IMR-90 (cell line): ENCODE measurements at regions not wholly inside any gene's neighbourhood (a gene's known extent, or its start where the extent isn't known, plus 50 kb on each side); places are given as distances from the start of the nearest gene placed in this dataset.

ENCODE experiments used
- ATAC-seq: fragments of 200-7000 bp; cut with Tn5 transposase; 2 replicates; pipeline ENCODE4 v1.9.1; 2020; ENCODE audit warnings: low read depth, mild to moderate bottlenecking, moderate library complexity
- BruUV-seq: library from RNA; stranded (reverse); fragments of 400-500 nt; replicated peaks from 2 replicates; lab custom pipeline; 2021; lab: Mats Ljungman, UMichigan
- CTCF ChIA-PET: fragments of 300-600 bp; formaldehyde crosslinking; extraction: SDS; loops from one replicate; lab custom pipeline; 2021; ENCODE audit warnings: antibody characterized with exemption; lab: Yijun Ruan, JAX
- POLR2A ChIA-PET: fragments of 300-600 bp; sonication (Branson Sonifier 250); formaldehyde crosslinking; loops from one replicate; lab custom pipeline; 2022; ENCODE audit warnings: antibody characterized with exemption; ENCODE audit not compliant: unreplicated experiment; lab: Charles Lee
- DNase-seq: peaks from one replicate; pipeline ENCODE4 v3.0.0; 2013
- H2AFZ ChIP-seq: replicated peaks from 2 replicates; pipeline ENCODE3; 2013; ENCODE audit warnings: low read length, mild to moderate bottlenecking; ENCODE audit not compliant: poor library complexity
- H2AK5ac ChIP-seq: 2 replicates; pipeline ENCODE4 v1.6.1; 2013; ENCODE audit warnings: low read depth, low read length, inconsistent platforms
- H2AK9ac ChIP-seq: replicated peaks from 2 replicates; pipeline ENCODE3; 2013; ENCODE audit warnings: mild to moderate bottlenecking, low read depth, low read length, moderate library complexity; ENCODE audit not compliant: poor library complexity
- H2BK120ac ChIP-seq: 2 replicates; pipeline ENCODE4 v1.6.1; 2013; ENCODE audit warnings: low read depth, low read length, inconsistent platforms
- H2BK15ac ChIP-seq: 3 replicates; pipeline ENCODE4 v1.6.1; 2013; ENCODE audit warnings: low read depth, low read length, inconsistent platforms
- H2BK20ac ChIP-seq: 2 replicates; pipeline ENCODE4 v1.6.1; 2013; ENCODE audit warnings: low read depth, mild to moderate bottlenecking, inconsistent platforms, low read length, moderate library complexity
- H2BK5ac ChIP-seq: 2 replicates; pipeline ENCODE4 v1.6.1; 2013; ENCODE audit warnings: mild to moderate bottlenecking, low read depth, low read length, inconsistent platforms; ENCODE audit not compliant: poor library complexity, severe bottlenecking
- H3K14ac ChIP-seq: replicated peaks from 2 replicates; pipeline ENCODE4 v1.6.1; 2013; ENCODE audit warnings: low read depth, low read length, inconsistent platforms
- H3K18ac ChIP-seq: 2 replicates; pipeline ENCODE4 v1.6.1; 2013; ENCODE audit warnings: low read depth, low read length, control low read depth
- H3K23ac ChIP-seq: 2 replicates; pipeline ENCODE4 v1.6.1; 2013; ENCODE audit warnings: low read depth, low read length, inconsistent platforms
- H3K27ac ChIP-seq: 2 replicates; pipeline ENCODE4 v1.5.1; 2013; ENCODE audit warnings: mild to moderate bottlenecking, control low read depth, low read length; ENCODE audit not compliant: insufficient read depth
- H3K27me3 ChIP-seq: 2 replicates; pipeline ENCODE4 v1.6.1; 2013; ENCODE audit warnings: low read length; ENCODE audit not compliant: control insufficient read depth, insufficient read depth
- H3K36me3 ChIP-seq: 2 replicates; pipeline ENCODE4 v1.6.1; 2013; ENCODE audit warnings: low read length, mixed read lengths; ENCODE audit not compliant: control insufficient read depth, insufficient read depth
- H3K4ac ChIP-seq: 2 replicates; pipeline ENCODE4 v1.6.1; 2013; ENCODE audit warnings: low read depth, low read length, inconsistent platforms
- H3K4me1 ChIP-seq: 2 replicates; pipeline ENCODE4 v1.6.1; 2013; ENCODE audit warnings: low read length, mixed read lengths; ENCODE audit not compliant: control insufficient read depth, insufficient read depth
- H3K4me2 ChIP-seq: 2 replicates; pipeline ENCODE4 v1.6.1; 2013; ENCODE audit warnings: low read depth, mild to moderate bottlenecking, control low read depth, low read length, moderate library complexity
- H3K4me3 ChIP-seq: 2 replicates; pipeline ENCODE4 v1.5.1; 2013; ENCODE audit warnings: low read depth, mild to moderate bottlenecking, control low read depth, low read length, moderate library complexity; ENCODE audit not compliant: insufficient read depth
- H3K56ac ChIP-seq: 2 replicates; pipeline ENCODE4 v1.6.1; 2013; ENCODE audit warnings: low read length, inconsistent platforms; ENCODE audit not compliant: insufficient read depth; ENCODE audit errors: extremely low read depth
- H3K79me1 ChIP-seq, 2 experiments: 2 replicates each; pipeline ENCODE4 v1.6.1; 2013; ENCODE audit warnings: low read length in 2 of 2, inconsistent platforms in 1 of 2, low read depth in 1 of 2
- H3K9ac ChIP-seq: 2 replicates; pipeline ENCODE4 v1.6.1; 2013; ENCODE audit warnings: low read depth, low read length, control low read depth
- H3K9me1 ChIP-seq: 2 replicates; pipeline ENCODE4 v1.6.1; 2013; ENCODE audit warnings: low read length, inconsistent platforms; ENCODE audit not compliant: insufficient read depth
- H3K9me3 ChIP-seq: 2 replicates; pipeline ENCODE4 v1.6.1; 2013; ENCODE audit warnings: low read length; ENCODE audit not compliant: control insufficient read depth, insufficient read depth
- H4K20me1 ChIP-seq: 2 replicates; pipeline ENCODE4 v1.6.1; 2013; ENCODE audit warnings: low read length, inconsistent platforms; ENCODE audit not compliant: insufficient read depth
- H4K5ac ChIP-seq: 2 replicates; pipeline ENCODE4 v1.6.1; 2013; ENCODE audit warnings: mild to moderate bottlenecking, low read depth, low read length, control low read depth
- H4K8ac ChIP-seq, 2 experiments: 2 replicates each; pipeline ENCODE4 v1.6.1; 2013; ENCODE audit warnings: low read depth in 2 of 2, low read length in 2 of 2, control low read depth in 1 of 2, inconsistent platforms in 1 of 2
- H4K91ac ChIP-seq: 2 replicates; pipeline ENCODE4 v1.6.1; 2013; ENCODE audit warnings: low read depth, low read length, inconsistent platforms; ENCODE audit not compliant: insufficient read depth
- BHLHE40 ChIP-seq: fragments of 150-350 bp; IDR thresholded peaks from 2 replicates; pipeline ENCODE4 v1.6.1; 2016; ENCODE audit warnings: mild to moderate bottlenecking, low read depth, low read length
- CEBPB ChIP-seq: IDR thresholded peaks from 2 replicates; pipeline ENCODE4 v1.6.1; 2012; ENCODE audit warnings: low read depth, low read length, improper control_type of control experiment
- CHD1 ChIP-seq: IDR thresholded peaks from 2 replicates; pipeline ENCODE4 v1.6.1; 2012; ENCODE audit warnings: low read depth, low read length, improper control_type of control experiment
- FOS ChIP-seq: fragments of 150-350 bp; IDR thresholded peaks from 2 replicates; pipeline ENCODE4 v1.6.1; 2016; ENCODE audit warnings: low read depth, low read length
- MAFK ChIP-seq: IDR thresholded peaks from 2 replicates; pipeline ENCODE4 v1.6.1; 2012; ENCODE audit warnings: low read depth, low read length, improper control_type of control experiment
- MAZ ChIP-seq: IDR thresholded peaks from 2 replicates; pipeline ENCODE4 v1.6.1; 2012; ENCODE audit warnings: low read depth, mild to moderate bottlenecking, low read length, improper control_type of control experiment, moderate library complexity, borderline replicate concordance
- MXI1 ChIP-seq: IDR thresholded peaks from 2 replicates; pipeline ENCODE4 v1.6.1; 2012; ENCODE audit warnings: low read depth, mild to moderate bottlenecking, low read length, moderate library complexity, borderline replicate concordance
- NFE2L2 ChIP-seq: fragments of 150-350 bp; IDR thresholded peaks from 2 replicates; pipeline ENCODE4 v1.6.1; 2016; ENCODE audit warnings: low read depth, mild to moderate bottlenecking, low read length
- POLR2A ChIP-seq: IDR thresholded peaks from 2 replicates; pipeline ENCODE4 v1.6.1; 2012; ENCODE audit warnings: mild to moderate bottlenecking, low read depth, low read length
- RAD21 ChIP-seq: IDR thresholded peaks from 2 replicates; pipeline ENCODE4 v1.6.1; 2012; ENCODE audit warnings: low read length, improper control_type of control experiment
- RCOR1 ChIP-seq: IDR thresholded peaks from 2 replicates; pipeline ENCODE4 v1.6.1; 2012; ENCODE audit warnings: mild to moderate bottlenecking, low read length, improper control_type of control experiment; ENCODE audit not compliant: insufficient replicate concordance
- RFX5 ChIP-seq: IDR thresholded peaks from 2 replicates; pipeline ENCODE4 v1.8.0; 2012; ENCODE audit warnings: low read depth, mild to moderate bottlenecking, low read length, moderate library complexity
- SMC3 ChIP-seq: fragments of 150-350 bp; IDR thresholded peaks from 2 replicates; pipeline ENCODE4 v1.6.1; 2016; ENCODE audit warnings: low read depth, mild to moderate bottlenecking, antibody characterized with exemption, low read length, moderate library complexity
- WGBS, 2 experiments: methylation state at CpG; one replicate each; pipeline versions ENCODE4 v1.1.5 to v1.1.7; 2013; ENCODE audit warnings: missing lambda C conversion rate in 2 of 2; ENCODE audit not compliant: insufficient read length in 1 of 2; ENCODE audit errors: extremely low coverage in 2 of 2; 5-methylcytosine and 5-hydroxymethylcytosine counted together
- dilution Hi-C: fragments of 300-500 bp; cut with HindIII; formaldehyde crosslinking; loops from one replicate; pipeline ENCODE4 v1.14.3; 2018; ENCODE audit warnings: low sequenced_read_pairs; ENCODE audit not compliant: unreplicated experiment
- in situ Hi-C: fragments of 300-500 bp; cut with MboI; formaldehyde crosslinking; loops from 3 replicates; pipeline ENCODE4 v1.14.3; 2019; ENCODE audit warnings: low sequenced_read_pairs, inconsistent platforms, mixed read lengths
- intact Hi-C: fragments of 100-400 bp; cut with micrococcal nuclease; formaldehyde crosslinking; loops from 2 replicates; pipeline ENCODE4 v1.10.0; 2022
- TF ChIP-seq, protein P1 (sequence below): fragments of 150-350 bp; IDR thresholded peaks from 2 replicates; pipeline ENCODE4 v1.6.1; 2017; ENCODE audit warnings: mild to moderate bottlenecking, antibody characterized with exemption, low read length, low read depth
- TF ChIP-seq, protein P2 (sequence below): fragments of 150-350 bp; IDR thresholded peaks from 2 replicates; pipeline ENCODE4 v1.6.1; 2016; ENCODE audit warnings: low read depth, mild to moderate bottlenecking, low read length, moderate library complexity, borderline replicate concordance
- TF ChIP-seq, protein P3 (sequence below): conservative IDR thresholded peaks from 2 replicates; pipeline ENCODE4 v1.5.1; 2012; ENCODE audit warnings: mild to moderate bottlenecking, low read depth, low read length, improper control_type of control experiment

DNA sequence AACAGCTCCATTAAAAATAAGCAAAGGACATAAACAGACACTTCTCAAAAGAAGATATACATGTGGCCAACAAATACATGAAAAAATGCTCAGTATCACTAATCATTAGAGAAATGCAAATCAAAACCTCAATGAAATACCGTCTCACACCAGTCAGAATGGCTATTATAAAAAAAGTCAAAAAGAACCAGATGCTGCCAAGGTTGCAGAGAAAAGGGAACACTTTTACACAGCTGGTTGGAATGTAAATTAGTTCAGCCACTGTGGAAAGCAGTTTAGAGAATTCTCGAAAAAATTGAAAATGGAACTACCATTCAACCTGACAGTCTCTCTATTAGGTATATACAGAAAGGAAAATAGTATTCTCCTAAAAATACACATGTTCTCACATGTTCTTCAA, 102.4 kb upstream of the FIBIN start:
- intact Hi-C loops (no loop called here), in situ Hi-C loops (no loop called here), dilution Hi-C loops (no loop called here)
- H2BK20ac ChIP-seq = no peak overlapping the region
- no TSS peak for BruUV-seq
- no peak overlapping the region for H3K23ac ChIP-seq
- no peak overlapping the region for H3K14ac ChIP-seq
- no peak overlapping the region for H3K27ac ChIP-seq
- no peak overlapping the region for H3K56ac ChIP-seq
- no peak overlapping the region for H3K4me3 ChIP-seq
- H2BK120ac ChIP-seq = no peak overlapping the region
- WGBS, 2 experiments = no CpG with 5 or more reads among the region's 2 CpGs
- H2AFZ ChIP-seq = no peak overlapping the region
- no peaks in the 10 kb centered on the region for H3K4me1 ChIP-seq
- no peak overlapping the region for H3K4me2 ChIP-seq
- H4K8ac ChIP-seq = no peak overlapping the region
- no peak overlapping the region for H2BK5ac ChIP-seq
- no peak for ATAC-seq
- TF ChIP-seq FOS (no peak), RCOR1 (no peak), MAFK (no peak), MAZ (no peak), SMC3 (no peak), CHD1 (no peak), RAD21 (no peak), MXI1 (no peak), POLR2A (no peak), NFE2L2 (no peak), CEBPB (no peak), RFX5 (no peak), BHLHE40 (no peak)
- TF ChIP-seq, protein P1, sequence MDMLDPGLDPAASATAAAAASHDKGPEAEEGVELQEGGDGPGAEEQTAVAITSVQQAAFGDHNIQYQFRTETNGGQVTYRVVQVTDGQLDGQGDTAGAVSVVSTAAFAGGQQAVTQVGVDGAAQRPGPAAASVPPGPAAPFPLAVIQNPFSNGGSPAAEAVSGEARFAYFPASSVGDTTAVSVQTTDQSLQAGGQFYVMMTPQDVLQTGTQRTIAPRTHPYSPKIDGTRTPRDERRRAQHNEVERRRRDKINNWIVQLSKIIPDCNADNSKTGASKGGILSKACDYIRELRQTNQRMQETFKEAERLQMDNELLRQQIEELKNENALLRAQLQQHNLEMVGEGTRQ = no peak
- TF ChIP-seq, protein P2, sequence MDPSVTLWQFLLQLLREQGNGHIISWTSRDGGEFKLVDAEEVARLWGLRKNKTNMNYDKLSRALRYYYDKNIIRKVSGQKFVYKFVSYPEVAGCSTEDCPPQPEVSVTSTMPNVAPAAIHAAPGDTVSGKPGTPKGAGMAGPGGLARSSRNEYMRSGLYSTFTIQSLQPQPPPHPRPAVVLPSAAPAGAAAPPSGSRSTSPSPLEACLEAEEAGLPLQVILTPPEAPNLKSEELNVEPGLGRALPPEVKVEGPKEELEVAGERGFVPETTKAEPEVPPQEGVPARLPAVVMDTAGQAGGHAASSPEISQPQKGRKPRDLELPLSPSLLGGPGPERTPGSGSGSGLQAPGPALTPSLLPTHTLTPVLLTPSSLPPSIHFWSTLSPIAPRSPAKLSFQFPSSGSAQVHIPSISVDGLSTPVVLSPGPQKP = no peak
- TF ChIP-seq, protein P3, sequence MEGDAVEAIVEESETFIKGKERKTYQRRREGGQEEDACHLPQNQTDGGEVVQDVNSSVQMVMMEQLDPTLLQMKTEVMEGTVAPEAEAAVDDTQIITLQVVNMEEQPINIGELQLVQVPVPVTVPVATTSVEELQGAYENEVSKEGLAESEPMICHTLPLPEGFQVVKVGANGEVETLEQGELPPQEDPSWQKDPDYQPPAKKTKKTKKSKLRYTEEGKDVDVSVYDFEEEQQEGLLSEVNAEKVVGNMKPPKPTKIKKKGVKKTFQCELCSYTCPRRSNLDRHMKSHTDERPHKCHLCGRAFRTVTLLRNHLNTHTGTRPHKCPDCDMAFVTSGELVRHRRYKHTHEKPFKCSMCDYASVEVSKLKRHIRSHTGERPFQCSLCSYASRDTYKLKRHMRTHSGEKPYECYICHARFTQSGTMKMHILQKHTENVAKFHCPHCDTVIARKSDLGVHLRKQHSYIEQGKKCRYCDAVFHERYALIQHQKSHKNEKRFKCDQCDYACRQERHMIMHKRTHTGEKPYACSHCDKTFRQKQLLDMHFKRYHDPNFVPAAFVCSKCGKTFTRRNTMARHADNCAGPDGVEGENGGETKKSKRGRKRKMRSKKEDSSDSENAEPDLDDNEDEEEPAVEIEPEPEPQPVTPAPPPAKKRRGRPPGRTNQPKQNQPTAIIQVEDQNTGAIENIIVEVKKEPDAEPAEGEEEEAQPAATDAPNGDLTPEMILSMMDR = no peak
- H3K9me1 ChIP-seq = no peaks in the 10 kb centered on the region
- ChIA-PET CTCF (no interaction called here), POLR2A (no interaction called here)
- no peak overlapping the region for H2BK15ac ChIP-seq
- no peak overlapping the region for H3K4ac ChIP-seq
- no peak overlapping the region for H3K18ac ChIP-seq
- H3K9ac ChIP-seq = no peak overlapping the region
- no peaks in the 10 kb centered on the region for H3K36me3 ChIP-seq
- H4K20me1 ChIP-seq = no peaks in the 10 kb centered on the region
- H3K9me3 ChIP-seq = no peaks in the 10 kb centered on the region
- no peak overlapping the region for H2AK5ac ChIP-seq
- no peaks in the 10 kb centered on the region for H3K27me3 ChIP-seq
- no peak overlapping the region for H2AK9ac ChIP-seq
- no peak overlapping the region for H4K91ac ChIP-seq
- DNase-seq = no peak
- no peak overlapping the region for H4K5ac ChIP-seq
- H3K79me1 ChIP-seq = no peaks in the 10 kb centered on the region
